ENCODE measurements at regions not wholly inside any gene's neighbourhood (a gene's known extent, or its start where the extent isn't known, plus 50 kb on each side); places are given as distances from the start of the nearest gene placed in this dataset.

DNA sequence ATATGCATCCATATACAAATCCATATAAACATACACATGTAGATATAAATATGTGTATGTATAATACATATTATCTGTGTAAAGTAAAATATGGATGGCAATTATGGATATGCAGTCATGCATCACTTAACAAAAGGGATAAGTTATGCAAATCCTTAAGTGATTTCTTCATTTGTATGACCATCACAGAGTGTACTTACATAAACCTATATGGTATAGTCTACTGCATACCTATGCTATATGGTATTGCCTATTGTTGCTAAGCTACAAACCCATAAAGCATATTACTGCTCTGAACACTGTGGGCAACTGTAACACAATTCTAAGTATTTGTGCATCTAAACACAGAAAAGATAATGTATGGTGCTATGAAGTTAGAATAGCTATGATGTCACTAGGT lies 227.2 kb downstream of the SLC6A15 start:
- no peak for DNase-seq (ENCODE audit: low read depth)

DNA sequence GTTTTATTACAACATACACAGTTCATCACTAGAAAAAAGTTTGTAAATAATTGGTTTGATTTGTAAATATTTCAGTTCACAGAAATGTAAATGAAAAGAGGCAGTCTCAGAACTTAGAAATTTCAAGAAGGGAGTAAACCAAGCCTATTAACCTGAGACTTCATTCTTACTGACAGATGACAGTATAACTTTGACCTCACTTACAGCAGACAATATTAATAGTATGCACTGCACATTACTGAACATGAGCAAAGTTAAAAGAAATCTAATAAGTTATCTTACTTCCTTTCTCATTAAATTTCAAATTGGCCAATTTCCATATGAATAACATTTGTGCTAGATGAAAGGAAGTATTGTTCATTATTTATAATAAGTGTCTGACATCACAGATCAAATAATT lies 235.8 kb downstream of the SLC6A15 start:
- DNase-seq (ENCODE audit: low read depth): no peak

DNA sequence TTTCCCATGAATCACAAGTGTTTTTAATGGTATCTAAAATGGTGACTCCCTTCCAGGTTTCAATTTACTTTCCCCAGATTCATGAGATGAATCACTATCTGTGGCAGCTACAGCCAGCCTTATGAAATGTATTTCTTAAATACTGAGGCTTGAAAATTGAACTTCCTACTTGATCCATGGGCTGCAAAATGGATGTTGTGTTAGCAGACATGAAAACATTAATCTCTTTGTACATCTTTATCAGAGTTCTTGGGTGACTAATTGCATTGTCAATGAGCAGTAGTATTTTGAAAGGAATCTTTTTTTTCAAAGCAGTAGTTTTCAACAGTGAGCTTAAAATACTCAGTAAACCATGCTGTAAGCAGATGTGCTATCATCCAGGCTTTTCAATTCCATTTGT lies 250.8 kb downstream of the SLC6A15 start:
- DNase-seq (ENCODE audit: low read depth): no peak

DNA sequence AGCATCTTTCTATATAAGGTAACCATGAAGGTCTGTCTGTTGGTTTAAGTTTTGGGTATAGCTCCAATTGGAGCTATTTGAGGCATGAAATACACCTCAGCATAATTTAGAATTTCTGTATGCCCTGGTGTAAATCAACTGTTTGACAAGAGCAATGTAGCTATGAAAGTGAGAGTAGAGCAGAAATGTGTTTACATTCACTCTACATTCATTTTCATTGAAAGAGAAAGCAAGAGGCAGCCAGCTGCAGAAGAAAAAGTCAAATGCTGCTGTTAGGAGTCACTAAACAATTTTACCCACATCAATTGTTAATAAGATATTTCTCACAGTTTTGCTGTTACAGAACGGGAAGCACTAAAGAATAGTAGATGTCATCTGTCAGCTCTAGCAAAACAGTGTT lies 252.5 kb downstream of the SLC6A15 start:
- DNase-seq (ENCODE audit: low read depth): no peak

DNA sequence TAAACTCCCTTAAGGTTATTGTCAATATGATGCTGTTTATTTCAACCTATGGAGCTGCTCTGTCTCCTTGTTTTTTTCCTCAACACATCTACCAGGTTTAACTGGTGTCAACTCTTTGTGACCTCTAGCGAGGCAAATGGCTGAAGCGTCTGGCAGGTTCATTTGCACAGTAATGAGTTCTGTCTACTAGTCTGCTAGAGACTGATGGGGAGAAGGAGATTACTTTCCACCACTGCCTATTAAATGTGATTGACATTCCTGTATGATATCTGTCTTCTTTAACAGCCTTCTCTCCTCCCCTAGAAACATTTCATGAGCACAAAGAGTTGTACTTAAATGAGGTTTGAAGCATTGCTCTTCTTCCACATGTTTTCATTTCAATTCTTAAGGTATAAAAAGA lies 253.7 kb downstream of the SLC6A15 start:
- no peak for DNase-seq (ENCODE audit: low read depth)

DNA sequence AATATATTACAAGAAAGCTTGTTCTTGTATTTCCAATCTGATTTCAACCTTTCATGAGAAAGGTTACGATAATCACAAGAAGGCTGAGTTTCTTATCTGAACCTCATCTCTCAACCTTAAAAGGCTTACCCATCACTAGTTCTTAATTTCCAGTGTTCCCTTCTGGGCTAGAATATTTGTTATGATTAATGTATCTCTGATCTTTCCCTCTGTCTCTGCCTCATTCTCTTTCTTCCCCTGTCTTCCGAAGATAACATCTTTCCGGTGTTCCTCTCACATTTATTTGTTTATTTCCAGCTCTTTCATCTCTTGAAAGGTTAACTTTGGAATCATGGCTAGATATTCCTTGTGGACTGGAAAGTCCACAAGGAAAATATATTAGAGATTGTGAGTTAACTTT lies 255.9 kb downstream of the SLC6A15 start:
- DNase-seq (ENCODE audit: low read depth): no peak

DNA sequence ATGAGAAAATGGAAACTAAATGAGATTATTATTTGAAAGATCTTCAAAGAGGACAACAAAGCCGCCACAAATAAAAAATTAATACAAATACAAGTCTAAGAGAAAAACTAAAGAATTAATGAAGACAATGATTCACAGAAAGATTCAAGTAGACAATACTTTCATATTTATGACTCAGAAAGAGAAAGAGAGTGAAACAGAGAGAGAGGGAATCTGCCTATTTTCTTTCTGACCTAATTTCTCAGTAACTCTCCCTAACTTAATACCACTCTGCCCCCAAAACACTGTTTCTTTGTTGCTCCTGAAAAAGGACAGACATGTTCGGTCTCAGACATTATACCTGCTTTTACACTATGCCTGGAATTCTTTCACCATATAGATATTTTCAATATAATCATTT lies 259.1 kb downstream of the SLC6A15 start:
- DNase-seq (ENCODE audit: low read depth): no peak

DNA sequence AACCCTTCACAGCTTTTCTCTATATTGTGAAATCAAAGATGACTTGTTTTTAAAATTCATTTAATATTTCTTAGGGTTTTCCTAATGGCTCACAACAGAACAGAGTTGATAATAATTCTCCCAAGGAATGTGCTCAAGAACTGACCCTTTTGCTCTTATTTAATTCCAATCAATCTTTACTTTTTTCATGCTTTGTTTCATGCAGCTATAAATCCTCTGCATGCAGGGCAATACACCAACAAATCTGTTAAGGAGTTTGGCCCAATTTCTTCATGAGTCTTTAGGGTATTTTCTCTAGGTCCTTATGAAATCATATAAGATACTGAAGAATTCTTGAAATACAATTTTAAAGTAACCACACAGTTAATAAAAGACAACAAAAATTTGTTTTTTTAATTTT lies 264.2 kb downstream of the SLC6A15 start:
- no peak for DNase-seq (ENCODE audit: low read depth)

DNA sequence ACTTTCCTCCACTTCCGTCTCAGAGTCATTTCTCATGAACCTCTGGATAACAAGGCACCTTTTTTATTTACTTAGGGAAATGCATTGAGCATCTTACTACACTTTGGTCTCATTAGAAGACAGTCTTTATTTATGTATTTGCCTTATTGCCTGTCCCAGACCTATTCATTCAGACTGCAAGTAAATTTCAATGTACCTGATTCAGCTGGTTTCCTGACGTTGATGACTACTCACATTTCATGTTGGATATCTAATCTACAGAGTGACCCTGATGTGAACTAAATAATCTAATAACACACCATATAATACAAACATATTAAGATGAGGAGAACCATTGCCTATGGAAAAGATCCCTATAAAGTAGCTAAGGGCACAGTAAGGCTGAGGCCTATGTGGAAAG lies 267.7 kb downstream of the SLC6A15 start:
- no peak for DNase-seq (ENCODE audit: low read depth)

DNA sequence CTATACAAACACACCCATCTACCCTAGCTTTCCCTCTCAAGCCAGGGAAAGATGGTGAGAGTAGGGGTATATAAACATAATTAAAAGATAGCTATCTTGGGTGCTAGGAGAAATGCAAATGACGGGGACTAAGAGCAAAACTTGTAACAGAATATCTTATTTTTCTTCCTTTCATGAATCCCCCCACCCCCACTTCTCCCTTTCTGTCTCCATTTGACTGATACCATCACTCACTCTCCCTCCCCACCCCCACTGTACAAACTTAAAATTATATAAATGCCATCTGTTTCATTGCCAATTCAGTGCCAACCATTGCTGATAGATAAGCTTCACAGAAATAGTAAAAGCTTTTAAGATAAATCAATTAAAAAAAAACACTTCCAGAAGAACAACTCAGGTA lies 268.6 kb downstream of the SLC6A15 start:
- DNase-seq (ENCODE audit: low read depth): no peak

DNA sequence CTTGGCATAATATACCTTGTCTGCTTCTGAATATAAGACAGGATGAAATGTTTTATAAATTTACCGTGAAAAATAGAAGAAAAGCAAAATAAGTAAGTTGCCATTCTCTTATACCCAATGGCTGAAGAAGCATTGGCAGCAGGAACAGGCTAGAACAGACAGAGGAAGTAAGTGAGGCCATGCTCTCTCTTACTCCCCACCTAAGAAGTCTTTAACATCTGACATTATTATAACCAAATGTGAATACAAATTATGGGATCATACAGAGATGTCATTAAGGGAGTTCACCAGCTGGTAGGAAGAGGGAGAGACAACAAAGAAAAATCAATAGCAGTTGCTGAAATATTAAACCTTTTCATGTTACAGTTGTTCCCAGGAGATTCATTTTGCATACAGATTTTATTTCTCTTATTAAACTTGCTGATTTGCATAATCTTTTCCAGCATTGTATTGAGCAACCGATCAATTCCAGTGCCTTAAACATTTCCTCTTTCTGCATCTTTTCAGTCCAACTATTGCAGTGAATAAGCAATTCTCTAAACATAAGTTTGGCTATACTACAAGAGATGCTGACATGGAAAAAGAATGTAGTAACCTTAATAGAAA lies 270.6 kb downstream of the SLC6A15 start:
- DNase-seq (ENCODE audit: low read depth): peak; percentile 84

DNA sequence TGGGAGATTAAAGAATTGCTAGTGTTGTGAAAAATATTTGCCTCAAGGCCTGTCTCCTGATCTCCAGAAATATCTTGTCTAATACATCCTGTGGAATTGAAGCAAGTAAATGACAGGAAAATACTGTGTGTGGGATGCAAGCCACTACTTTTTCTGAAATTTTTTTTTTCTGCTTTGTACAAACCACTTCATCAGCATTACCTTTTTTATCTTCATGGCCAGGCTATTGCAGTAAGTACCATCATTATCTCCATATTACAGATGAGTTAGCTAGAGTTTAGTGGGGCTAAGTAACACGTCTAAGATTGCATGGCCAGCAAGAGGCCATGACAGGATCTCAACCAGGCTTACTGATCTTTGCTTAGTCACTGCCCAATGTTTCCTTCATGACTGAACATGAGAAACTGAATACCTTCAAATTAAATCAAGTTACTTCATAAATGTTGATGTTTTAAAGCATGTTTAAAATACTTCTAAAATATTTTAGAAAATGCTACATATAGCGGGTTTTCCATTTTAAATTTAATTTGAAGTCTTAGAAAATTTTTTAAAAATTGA lies 273.7 kb downstream of the SLC6A15 start:
- no peak for DNase-seq (ENCODE audit: low read depth)

DNA sequence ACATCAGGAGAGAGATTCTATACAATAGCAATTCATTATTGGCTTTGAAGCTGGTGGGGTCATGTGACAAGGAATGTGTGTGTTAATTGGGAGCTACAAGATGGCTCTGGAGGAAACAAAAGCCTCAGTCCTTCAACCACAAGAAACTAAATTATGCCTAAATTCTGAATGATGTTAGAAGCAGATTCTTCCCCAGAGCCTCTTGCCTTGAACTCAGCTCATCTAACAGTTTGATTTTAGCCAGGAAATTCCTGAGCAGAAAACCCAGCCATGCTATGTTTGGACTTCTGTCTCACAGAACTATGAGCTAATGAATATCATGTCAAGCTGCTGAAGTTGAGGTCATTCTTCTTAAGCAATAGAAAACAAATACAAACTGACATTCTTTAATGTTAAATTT lies 274.7 kb downstream of the SLC6A15 start:
- DNase-seq (ENCODE audit: low read depth): no peak

DNA sequence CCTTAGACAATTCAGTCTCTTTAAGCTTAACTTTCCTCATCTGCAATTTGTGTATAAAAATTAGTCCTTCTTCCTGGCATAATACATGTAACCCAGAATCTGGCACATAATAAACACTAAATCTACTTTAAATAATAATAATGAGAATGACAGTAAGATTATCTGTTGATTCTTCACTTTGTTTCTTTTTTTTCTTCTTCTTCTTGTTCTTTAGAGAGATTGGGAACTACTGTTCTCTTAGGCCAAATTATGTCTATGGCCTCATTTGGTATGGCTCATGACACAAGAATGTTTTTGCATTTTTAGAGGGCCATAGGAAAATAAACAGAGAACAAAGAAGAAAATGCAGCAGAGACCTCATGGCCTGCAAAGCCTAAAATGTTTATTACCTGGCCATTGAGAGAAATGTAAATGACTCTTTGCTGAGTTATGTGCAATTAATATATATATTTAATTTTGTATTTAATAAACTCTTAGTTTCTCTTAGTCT lies 275.8 kb downstream of the SLC6A15 start:
- DNase-seq (ENCODE audit: low read depth): no peak

DNA sequence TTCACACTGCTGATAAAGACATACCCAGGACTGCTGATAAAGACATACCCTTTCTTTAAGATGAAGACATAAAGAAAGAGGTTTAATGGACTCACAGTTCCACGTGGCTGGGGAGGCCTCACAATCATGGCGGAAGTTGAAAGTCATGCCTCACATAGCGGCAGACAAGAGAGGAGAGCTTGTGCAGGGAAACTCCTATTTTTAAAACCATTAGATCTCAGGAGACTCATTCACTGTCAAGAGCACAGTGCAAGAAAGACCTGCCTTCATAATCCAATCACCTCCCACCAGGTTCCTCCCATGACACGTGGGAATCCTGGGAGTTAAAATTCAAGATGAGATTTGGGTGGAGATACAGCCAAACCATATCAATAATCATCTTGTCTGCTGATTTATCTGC lies 278.1 kb downstream of the SLC6A15 start:
- DNase-seq (ENCODE audit: low read depth): no peak

DNA sequence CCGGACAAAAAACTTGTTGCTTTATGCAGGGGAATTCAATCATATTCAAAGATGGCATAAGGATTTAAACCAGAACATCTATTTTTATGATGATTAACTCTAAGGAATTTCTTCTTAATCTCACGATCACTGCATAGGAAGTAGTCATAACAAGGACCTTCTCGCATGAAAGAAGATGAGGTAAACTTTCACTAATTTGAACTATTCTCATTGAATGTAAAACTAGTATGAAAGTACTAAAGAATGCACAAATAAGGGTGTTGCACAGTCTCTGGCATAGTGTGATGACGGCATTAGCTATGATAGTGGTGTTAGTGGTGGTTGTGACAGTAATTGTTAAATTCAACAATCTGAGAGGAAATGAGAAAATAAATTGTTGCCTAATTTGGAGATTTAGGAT lies 280.0 kb downstream of the SLC6A15 start:
- DNase-seq (ENCODE audit: low read depth): no peak

DNA sequence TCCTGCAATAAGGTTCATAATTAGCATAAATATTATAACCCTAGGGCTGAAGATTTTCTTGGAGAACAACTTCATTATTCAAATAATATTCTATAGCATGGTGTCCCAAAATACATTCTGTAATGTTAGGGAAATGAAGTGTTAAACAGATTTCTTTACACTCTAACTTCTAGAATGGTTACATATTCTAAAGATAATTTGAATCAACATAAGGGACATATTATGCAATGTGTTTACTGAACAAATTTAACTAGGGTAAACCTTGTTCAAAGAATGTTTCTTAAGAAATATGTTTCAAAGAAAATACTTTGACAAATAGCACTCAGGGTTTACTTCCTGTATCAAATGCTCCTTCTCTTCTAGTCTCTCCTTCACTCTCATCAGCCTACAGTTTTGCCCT lies 281.6 kb downstream of the SLC6A15 start:
- no peak for DNase-seq (ENCODE audit: low read depth)

DNA sequence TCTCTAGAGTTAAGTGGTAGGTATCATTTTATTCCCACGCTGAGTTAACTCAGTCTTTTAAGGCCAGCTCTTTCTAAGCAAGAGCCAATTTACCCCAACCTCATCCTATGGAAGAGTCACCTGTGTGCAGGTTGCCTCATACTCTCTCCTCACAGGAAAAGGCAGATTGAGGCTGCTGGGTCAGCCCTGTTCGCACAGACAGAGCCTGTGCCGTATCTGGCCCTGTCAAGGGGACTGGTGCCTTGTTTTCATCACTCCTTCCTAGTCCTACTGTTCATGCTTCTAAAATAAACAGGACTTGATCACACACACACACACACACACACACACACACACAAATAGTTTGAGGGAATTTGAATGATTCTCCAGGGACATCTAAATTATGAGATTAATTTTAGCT lies 285.0 kb downstream of the SLC6A15 start:
- no peak for DNase-seq (ENCODE audit: low read depth)

DNA sequence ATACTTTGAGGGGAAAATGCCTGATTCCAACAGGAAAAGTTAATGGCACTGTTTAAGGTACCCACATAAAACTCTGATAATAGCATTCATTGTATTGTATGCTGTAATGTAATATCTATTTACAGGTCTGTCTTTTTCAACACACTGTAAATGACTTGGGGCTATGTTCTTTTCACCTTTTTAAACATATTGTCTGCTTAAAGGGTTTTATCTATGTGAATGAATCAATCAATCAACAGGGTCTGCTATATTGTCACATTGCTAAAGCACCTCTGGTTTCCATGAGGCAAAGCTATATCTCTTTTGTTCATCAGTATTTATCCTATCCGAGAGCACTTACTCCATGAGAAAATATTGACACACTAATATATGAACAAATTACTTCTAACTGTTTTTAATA lies 288.0 kb downstream of the SLC6A15 start:
- DNase-seq (ENCODE audit: low read depth): no peak

DNA sequence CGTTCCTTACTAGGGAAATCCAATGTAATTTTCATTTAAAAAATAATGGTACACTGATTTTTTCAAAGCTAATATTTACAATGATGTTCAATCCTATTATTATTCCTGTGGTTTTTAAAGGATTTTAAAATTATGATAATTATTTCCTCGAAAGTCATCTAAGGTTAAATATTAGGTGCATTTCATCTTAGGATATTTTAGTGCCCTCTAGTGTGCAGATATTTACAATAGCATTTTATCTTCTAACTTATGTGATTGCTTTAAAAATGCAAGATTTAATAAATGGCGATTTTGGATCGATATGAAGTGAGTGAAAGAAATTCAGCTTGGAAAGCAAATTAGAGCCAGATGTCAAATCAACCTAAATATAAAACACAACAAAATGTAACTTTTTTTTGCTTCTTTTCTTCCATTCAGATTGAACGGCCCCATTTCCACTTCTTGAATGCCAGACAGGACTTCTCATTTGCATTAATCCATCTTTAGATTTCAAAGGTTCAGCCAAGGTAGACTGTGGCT lies 293.5 kb downstream of the SLC6A15 start:
- DNase-seq (ENCODE audit: low read depth): no peak

DNA sequence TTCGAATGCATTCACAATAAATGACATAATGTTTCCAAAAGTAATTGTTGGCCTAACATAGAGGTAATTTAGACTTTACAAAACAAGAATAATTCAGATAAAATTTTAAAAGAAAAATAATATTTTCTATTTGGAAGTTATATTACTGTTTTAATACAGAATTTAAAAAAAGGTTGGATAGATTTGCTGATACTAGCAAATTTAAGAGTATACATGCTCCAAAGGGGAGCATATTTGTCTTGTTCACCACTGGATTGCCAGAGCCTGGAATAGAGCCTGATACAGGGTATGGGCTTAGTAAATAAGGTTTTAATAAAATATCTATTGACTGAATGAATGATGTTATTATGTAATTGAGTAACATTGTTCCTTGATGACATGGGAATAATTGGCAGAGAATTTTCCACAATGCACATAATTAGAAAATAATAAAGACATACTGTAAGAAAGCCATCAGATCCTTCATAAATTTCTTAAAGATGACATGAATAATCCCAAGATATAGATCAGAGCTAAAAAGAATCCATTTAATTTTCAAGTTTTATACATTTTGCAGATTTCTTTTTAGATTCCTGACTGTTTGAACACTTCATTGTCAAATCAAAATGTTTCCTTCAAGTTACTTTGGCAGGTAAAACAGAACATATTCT lies 305.3 kb downstream of the SLC6A15 start:
- DNase-seq (ENCODE audit: low read depth): peak; percentile 41

DNA sequence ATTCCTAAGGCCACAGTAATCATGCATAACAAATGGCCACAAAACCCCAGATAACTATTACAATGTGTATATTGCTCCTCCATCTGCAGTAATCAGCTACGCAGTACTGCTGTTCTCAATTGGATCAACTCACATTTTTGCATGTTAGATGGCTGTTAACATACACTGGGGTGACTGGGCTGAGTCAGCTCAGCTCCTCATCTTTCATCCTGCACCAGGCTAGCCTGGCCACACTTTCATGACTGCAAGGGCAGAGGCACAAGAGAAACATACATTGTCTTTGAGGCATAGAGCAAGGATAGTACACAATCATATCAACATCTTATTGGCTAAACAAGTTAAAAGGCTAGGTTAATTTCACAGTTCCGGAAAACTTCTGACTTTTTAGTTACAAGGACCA lies 306.6 kb downstream of the SLC6A15 start:
- DNase-seq (ENCODE audit: low read depth): no peak

DNA sequence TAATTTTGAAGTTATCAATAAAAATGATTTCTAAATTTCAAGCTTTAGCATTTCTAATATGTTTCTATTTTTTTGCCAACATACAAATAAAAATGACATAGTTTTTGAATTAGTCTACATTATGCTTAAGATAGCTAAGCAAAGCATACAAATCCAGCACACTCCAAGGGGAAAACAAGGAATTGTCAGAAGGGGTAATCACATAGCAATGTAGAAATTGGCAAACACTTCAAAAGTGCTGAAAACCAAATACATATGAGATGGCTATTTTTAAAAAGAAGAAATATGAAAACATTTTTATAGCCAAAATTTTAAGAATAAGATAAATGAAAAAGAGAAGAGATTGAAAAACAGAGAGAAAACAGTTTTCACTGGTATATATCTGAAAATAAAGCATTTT lies 308.0 kb downstream of the SLC6A15 start:
- DNase-seq (ENCODE audit: low read depth): peak; percentile 70

All from forelimb muscle (tissue), 1 donor.